NCI-H1417 (cell line): ENCODE measurements at regions not wholly inside any gene's neighbourhood (a gene's known extent, or its start where the extent isn't known, plus 50 kb on each side); places are given as distances from the start of the nearest gene placed in this dataset.
A peak's percentile ranks its signal among the peaks of the same experiment; 100 is the strongest.

ENCODE experiments used
- DNase-seq, 3 experiments: peaks; one replicate each; lab custom pipeline; 2025; lab: John Stamatoyannopoulos, UW

- no peak for DNase-seq
These were observed 84.9 kb upstream of the GLIS3 start for GRCh38 chr9:4384750-4385149.

DNA sequence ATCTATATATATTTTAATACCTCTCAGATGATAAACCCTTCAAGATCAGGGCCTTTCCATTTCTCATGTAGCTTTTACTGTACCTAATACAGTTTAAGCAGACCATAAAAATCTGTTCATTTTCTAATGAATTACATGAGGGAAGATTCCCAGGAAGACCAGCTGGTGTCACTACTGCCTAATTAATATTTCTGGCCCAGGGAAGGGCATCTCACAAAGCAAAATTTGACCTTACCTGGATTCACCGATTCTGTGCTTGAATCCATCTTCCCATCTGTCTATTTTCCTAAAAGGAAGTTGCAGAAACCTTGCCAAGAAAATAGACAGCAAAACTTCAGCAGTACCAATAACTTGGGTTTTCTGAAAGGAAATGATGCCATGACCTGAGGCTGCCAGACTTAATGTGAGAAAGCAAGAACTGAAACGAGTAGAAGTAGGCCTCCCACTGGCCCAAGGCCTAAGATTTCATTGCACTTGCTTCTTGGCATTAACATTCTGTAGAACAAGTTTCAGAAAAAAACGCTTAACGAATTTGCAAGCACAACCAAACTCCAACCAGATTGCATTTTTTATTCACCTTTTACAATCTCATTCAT, 83.0 kb upstream of the GLIS3 start:
- peak; percentile 9 to 61 (median 17) for DNase-seq

DNA sequence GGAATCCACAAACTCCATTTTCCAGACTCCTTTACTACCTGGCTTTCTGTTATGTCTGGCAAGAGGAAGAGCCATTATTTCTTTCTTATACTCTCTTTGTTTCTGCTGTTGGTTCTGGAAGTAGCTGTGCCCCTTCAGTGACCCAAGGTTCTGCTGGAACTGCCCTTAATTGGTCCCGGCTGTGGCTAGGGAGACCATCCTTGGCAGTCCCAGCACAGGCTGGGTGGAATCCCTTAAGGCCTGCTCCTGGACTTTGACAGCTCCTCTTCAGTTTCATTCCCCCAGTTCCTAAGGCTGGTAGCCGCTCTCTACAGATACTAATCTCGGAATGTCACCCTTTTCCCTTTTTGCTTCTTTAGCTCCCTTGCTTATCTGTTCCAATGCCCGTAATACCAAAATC, 81.9 kb upstream of the GLIS3 start:
- DNase-seq, result no peak

DNA sequence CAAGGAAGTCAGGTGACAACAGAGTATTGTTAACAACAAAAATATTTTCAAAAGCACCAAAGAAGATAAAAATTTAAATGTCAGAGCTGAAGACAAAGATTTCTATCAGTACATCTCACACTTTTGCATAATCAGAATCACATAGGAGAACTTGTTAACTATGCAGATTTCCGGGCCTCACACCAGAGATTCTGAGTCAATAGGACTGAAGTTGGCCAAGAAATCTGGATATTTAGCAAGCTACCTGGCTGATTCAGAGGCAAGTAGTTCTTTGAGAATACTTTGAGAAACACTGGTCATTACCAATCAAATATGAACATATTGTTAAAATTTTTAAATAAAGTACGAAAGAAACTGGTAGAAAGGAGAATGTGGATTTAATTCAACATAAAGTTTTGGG, 80.5 kb upstream of the GLIS3 start:
- DNase-seq, result no peak

DNA sequence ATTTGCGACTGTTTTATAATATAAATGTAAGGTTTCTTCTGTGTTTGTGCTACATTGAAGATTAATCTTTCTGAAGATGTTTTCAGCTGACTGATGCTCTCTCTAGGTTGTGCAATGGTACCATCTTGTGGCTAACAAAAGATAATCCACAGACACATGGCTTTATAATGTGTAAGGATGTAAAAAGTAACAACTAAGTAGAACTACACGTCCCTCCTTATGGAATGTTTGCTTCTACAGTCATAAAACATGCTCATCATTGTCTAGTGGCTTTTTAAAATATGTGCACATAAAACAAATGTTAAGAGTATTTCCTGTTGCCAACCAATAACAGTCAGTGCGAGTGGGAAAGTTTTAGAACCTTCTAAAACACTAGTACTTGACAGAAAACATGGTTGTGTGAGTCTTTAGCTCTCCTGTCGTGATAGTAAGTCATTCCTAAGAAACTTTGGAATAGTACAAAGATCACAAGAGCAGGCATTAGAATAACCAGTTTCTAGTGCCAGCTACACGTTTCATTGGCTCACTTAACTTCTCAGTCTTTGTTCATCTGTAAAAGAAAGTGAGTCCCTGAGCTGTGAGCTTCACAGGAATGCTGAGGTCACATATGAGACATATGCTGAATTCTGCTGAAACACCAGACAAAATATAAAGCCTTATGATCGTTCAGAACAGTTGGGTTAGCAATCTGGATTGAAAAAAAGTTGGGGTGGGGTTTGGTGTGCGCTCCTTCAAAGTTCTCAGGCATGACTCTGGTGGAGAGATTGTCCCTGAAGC, 75.7 kb upstream of the GLIS3 start:
- peak in 1 of 3 experiments; percentile 50 for DNase-seq

DNA sequence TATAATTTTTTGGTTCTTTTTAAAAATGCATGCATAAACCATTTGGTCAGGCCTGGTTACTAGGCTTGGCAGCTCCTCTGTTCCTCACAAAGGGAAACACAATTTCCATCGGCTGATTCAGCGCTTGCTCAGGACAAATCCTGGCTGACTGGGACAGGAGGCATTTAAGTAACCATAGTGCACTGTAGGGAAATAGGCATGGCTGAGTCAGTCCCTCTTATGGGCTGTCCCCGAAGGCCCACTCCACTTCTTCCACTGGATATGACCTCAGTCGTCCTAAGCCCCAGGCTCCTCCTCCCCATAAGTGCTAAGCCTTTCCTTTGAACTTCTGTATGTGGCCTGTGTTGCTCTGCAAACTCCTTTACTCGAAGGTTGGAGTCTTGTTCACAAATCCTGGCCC, 71.2 kb upstream of the GLIS3 start:
- DNase-seq, result no peak

- DNase-seq, result no peak
These were observed 70.6 kb upstream of the GLIS3 start for GRCh38 chr9:4370501-4370900.

DNA sequence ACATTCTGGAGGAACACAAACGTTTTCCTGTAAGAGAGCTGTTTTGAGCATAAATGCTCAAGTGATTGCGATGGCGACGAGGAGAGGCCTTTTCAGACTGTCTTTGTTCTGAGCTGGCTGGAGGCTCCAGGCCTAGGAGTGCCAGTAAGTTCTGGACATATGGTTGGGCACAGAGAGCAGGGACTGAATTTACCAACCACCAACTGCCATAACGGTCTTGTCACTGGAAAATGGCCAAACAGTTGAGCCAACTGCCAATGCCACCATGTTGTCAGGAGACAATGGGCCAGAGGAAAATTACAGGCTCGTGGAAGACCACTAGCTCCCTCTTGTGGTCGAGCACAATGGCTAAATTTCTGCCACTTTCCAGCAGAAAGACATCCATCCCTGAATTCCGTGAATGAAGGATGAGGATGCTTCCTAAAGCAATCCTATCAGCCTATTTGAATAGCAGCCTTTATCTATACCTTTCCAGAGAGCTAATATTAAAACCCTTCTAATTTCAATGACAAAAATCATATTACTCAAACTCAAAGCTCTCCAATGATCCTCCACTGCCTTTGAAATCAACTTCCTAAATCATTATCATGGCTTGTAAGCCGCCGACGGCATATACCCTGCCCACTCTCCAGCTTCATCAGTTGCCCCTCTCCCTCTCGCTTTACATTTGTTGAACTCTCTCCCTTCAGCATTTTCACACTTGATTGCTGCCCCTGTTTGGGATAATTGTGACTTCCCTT, 66.9 kb upstream of the GLIS3 start:
- peak; percentile 9 to 57 (median 55) for DNase-seq

- DNase-seq, result no peak
These were observed 65.2 kb upstream of the GLIS3 start for GRCh38 chr9:4365055-4365454.

- DNase-seq, result no peak
These were observed 62.4 kb upstream of the GLIS3 start for GRCh38 chr9:4362281-4362680.

DNA sequence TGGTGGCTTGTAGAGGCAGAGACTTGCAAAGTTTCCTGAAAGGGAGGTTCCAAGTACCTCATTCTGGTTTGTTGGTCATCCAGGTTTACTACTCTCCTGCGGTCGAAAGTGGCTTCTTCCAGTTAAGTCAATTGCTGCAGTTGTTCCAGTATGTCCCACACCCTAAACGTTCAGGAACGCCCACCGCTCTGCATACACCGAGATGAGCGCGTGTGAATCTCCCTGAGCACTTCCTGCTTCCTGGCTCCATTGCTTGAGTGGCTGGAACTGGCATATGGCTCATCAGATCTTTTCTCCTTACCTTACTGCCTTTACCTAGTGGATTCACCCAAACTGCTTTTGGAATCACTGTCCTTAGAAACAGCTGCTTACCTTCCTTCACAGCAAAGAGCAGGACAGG, 59.1 kb upstream of the GLIS3 start:
- DNase-seq, result no peak

GRCh38 chr9:4357929-4358328, 58.1 kb upstream of the GLIS3 start:
- no peak for DNase-seq

DNA sequence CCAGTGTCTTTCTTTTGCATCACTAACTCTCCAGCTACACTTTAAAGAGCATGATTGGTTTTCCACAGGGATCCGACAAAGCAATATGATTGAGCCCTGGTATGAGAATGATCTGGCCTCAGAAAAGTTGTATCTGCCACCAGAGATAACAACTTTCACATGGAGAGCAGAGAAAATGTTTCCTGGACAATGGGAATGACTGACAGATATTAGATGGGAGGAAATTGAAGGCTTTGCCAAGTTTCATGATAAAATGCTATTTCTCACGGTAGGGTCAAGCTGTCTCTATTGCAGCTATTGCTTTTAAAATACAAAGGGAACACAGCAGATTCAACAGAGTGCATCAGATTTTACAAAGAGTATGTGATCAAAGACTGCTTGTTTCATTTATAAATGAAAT, 56.4 kb upstream of the GLIS3 start:
- no peak for DNase-seq

DNA sequence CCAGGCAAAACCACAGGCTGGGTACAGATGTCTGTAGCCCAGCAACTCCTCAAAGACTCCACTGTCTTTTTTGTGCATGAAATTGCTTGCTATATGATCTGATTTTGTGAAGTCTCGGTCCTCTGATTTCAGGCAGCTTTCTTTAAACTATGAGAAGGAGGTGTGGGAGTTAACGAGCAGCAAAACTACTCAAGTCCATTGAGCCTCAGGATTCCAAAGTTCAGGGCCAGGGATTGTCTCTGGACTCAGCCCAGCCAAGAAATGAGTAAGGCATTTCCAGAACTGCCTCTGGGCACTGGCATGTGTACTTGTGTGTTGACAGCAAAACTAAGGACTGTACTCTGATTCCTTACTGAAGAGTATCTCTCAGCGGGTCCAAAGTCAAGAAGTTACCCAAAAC, 53.4 kb upstream of the GLIS3 start:
- no peak for DNase-seq

- DNase-seq, result no peak
These were observed 50.0 kb upstream of the GLIS3 start for GRCh38 chr9:4349816-4350418.
